NCI-H2081 treated with DMSO at 0.1 percent for 48 hours (cell line): ENCODE measurements at regions not wholly inside any gene's neighbourhood (a gene's known extent, or its start where the extent isn't known, plus 50 kb on each side); places are given as distances from the start of the nearest gene placed in this dataset.
"Not testable (repeated sequence)": the region's sequence is repeated elsewhere in the genome, so short reads cannot be mapped to it uniquely, and the experiment has no call there.

Experiments used
- DNase-seq: peaks from one replicate; lab custom pipeline; 2025; lab: John Stamatoyannopoulos, UW

- no peak for DNase-seq
Observed at GRCh38 chr5:99901972-99902371, 633.2 kb upstream of the FAM174A start.

DNA sequence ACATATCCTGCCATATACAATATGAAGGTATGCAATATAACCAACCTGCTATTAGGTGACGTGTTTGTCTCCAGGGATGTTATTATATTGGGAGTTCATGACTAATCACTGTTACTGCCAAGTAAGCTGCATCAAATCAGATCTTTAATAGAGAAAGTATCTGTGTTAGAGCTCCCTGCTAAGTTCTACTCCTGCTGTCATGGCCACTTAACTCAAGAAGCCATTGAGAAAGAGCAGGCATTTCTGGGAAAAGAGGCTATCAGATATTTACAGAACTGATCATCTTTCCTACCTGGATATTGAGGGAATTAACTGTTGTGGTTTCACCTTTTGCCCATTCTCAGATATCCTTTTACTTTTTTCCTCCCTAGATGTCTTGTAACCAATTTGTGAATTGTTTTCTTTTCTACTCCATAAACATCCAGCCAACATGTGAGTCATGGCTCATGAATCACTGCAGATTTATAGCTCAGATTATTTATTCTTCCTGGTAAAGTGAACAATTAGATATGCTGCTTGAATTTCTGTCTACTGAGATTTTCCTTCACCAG lies 634.8 kb upstream of the FAM174A start:
- no peak for DNase-seq

DNA sequence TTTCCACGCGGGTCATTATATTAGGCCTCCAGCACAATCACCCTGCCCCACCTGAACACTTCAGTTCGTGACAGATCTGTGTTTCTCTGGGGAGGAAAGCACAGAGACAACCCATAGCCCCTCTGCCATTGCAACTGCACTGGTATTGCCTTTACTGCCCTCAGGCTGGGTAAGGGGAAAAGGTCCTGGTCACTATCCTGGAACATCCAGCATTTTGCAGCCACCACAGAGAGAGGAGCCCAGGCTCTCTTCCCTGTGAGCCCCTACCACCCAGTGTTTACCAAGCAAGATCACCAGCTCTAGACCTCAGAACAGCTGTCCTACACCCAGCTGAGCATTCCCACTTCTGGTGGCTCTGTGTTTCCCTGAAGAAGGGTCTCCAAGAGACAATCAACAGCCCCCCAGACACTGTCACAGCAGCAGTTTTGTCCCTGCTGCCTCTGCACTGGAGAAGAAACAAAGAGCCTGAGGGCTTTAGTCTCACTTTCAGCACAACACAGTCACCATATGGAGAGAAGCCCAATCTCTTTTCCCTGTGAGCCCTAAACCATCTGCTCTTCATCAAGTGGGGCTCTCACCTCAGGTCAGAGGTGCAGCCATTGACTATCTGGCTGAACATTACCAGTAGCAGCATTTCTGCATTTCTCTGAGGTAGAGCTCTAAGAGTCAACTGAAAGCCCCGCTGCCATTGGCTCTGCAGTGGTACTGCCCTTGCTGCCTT lies 655.2 kb upstream of the FAM174A start:
- no peak for DNase-seq

DNA sequence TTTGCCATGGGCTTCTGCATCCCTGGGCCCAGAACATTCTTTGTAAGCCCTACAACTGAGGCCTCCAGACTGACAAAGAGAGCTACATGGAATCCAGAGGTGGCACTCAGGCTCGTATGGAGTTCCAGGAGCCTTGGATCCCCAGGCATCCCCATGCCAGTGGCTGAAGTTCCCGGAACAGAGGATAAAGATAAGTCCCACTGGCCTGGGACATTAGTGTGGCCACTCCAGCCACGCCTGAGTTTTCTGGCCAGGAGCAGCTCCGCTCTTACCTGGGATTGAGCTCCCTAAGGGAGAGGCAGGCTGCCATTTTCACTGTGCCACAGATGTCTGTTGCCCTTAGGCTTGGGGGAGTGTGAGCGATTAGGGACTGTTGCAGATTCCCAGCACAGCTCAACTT lies 656.3 kb upstream of the FAM174A start:
- DNase-seq, result no peak

DNA sequence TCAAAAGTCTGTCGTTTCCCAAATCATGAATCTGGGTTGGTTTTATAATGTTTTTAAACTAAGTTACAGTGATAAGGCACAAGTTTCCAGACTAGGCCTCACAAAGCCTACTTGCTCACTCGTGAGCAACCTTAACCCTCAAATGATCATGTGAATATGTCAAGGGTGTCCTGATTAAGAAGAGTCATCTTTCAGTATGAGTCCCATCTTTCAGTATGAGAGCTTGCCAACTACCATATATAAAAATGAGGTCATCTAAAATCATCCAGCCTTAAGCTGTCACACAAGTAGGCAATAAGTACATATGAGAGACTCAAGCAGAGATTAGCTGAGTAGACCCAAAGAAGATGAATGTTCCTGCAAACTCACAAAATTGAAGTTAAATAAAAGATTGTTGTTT lies 668.4 kb upstream of the FAM174A start:
- DNase-seq, result no peak

- DNase-seq, result no peak
Observed at GRCh38 chr5:99865159-99865558, 670.0 kb upstream of the FAM174A start.

GRCh38 chr5:99835791-99836190 lies 699.4 kb upstream of the FAM174A start:
- no peak for DNase-seq

GRCh38 chr5:99827136-99827535 lies 708.0 kb upstream of the FAM174A start:
- DNase-seq, result no peak

DNA sequence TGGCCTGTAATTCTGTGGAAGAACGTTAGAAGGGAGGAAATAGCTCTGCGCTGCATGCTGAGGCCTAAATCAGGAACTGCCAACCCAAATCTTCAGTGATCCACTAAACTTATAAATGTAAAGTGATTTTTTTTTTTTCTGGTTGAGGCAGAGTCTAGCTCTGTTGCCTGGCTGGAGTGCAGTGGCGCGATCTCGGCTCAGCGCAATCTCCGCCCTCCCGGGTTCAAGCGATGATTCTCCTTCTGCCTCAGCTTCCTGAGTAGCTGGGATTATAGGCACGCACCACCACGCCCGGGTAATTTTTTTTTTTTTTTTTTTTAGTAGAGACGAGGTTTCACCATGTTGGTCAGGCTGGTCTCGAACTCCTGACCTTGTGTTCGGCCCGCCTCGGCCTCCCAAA lies 717.4 kb upstream of the FAM174A start:
- no peak for DNase-seq

GRCh38 chr5:99814321-99815063 lies 720.7 kb upstream of the FAM174A start:
- no peak for DNase-seq

GRCh38 chr5:99808657-99809230 lies 726.4 kb upstream of the FAM174A start:
- DNase-seq, result no peak

- DNase-seq, result no peak
Observed at GRCh38 chr5:99807346-99807745, 727.8 kb upstream of the FAM174A start.

DNA sequence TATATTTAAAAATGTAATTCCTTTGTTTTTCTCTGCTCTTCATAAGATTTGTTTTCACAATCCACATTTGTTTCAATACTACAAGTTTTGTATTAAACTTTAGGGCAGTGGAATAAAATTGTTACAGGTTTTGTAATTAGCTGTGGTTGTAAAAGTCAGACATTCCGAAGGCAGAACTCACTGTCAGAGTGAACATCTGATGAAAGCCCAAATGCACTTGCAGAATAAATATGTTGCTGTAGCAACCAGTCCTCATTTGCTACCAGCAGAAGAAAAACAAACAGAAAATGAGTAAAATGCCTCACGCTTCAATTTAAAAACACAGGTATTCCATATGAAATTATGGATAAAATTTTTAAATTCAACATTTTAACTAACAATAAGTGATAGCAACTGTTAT lies 740.1 kb upstream of the FAM174A start:
- DNase-seq, result no peak

- no peak for DNase-seq
Observed at GRCh38 chr5:99788482-99788881, 746.7 kb upstream of the FAM174A start.

- no peak for DNase-seq
Observed at GRCh38 chr5:99775189-99775588, 760.0 kb upstream of the FAM174A start.

- no peak for DNase-seq
Observed at GRCh38 chr5:99773290-99773689, 761.9 kb upstream of the FAM174A start.

GRCh38 chr5:99771296-99771695 lies 763.9 kb upstream of the FAM174A start:
- DNase-seq, result no peak

DNA sequence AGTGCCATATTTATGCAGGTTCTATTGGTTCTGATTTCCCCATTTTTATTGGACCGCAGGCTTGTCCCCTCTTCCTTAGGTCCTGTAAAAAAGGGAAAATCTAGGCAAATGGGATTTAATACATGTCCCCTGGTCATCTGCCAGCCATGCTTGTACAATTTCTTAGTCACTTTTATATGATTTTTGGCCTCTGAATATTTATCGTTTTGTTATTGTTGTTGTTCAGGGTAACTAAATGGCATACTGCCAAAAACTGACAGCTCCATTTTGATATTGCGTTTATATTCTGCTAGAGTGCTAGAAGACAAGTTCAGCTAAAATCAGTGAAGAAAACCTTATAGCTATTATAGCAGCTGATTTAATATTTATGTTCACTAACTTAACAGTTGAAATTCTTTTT lies 770.2 kb upstream of the FAM174A start:
- no peak for DNase-seq

DNA sequence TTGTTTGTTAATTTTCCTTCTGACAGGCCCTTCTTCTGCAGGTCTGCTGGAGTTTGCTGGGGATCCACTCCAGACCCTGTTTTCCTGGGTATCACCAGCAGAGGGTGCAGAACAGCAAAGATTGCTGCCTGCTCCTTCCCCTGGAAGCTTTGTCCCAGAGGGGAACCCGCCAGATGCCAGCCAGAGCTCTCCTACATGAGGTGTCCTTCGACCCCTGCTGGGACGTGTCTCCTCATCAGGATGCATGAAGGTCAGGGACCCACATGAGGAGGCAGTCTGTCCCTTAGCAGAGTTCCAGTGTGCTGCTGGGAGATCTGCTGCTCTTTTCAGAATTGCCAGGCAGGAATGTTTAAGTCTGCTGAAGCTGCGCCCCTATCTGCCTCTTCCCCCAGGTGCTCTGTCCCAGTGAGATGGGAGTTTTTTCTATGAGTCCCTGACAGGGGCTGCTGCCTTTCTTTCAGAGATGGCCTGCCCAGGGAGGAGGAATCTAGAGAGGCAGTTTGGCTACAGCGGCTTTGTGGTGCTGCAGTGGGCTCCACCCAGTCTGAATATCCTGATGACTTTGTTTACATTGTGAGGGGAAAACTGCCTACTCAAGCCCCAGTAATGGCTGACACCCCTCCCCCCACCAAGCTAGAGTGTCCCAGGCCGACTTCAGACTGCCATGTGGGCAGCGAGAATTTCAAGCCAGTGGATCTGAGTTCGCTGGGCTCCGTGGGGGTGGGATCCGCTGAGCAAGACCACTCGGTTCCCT lies 772.0 kb upstream of the FAM174A start:
- DNase-seq, result no peak

GRCh38 chr5:99747342-99747741 lies 787.8 kb upstream of the FAM174A start:
- no peak for DNase-seq

- not testable (repeated sequence) for DNase-seq
Observed at GRCh38 chr5:99733146-99733545, 802.0 kb upstream of the FAM174A start.

DNA sequence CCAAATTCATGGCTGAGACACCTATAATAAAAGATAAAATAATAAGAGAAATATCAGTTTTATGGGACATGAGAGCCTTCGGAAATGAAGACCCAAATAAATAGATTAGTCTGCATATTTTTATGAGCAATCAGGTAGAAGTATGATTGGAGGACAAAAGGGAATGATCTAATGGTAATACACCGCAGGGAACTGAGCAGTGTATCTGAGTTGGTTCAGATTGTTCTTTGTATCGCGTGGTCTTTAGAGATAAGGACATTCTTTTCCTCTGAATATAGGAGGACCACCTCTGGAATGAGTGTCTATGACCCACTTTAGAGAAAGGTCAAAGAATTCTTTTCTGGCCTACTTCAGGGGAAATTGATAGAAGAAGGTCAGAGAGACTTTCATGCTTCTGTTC lies 801.8 kb upstream of the CHD1 start:
- not testable (repeated sequence) for DNase-seq
